Amniotic epithelial cell (primary cell): ENCODE measurements at regions not wholly inside any gene's neighbourhood (a gene's known extent, or its start where the extent isn't known, plus 50 kb on each side); places are given as distances from the start of the nearest gene placed in this dataset.
"Not testable (repeated sequence)": the region's sequence is repeated elsewhere in the genome, so short reads cannot be mapped to it uniquely, and the experiment has no call there.

ENCODE experiments used
- DNase-seq: peaks from one replicate; pipeline ENCODE4 v3.0.0-alpha.2; 2010; ENCODE audit warnings: low read depth

DNA sequence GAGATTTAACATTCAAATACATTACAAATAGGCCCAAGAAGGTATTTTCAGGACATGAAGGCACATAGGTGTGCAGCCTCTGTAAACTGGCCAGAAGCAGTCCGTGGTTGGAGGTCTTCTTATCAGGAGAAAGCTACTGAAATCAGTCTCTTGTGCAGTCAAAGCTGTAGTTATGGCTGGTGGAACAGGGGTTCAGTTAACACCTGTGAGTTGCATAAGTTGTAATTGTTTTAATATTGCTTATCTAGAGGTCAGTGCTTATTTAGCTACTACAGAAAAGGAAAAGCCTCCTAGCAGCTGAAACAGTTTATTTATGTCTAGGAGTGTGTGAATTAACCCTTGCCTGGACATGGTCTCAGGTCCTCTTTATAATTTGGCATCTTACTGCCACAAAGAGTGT is 377.6 kb upstream of the MDGA2 start:
- no peak for DNase-seq

DNA sequence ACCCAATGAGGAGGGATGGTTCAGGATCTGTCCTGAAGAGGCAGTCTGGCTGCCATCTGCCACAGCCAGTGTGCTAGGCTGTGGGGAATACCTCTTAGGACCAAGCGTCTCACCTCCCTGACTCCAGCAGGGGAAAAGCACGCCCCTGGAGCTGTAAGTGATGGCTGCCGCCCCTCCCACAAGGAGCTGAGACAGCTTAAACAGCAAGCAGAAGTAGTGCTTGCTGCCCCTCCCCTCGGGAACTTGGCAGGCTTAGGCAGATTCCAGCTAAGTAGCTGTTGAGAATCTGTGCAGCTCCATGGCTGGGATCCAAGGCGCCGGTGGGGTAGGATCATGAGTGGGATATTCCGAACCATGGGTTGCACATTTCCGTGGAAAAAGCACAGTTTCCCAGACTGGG is 360.4 kb upstream of the MDGA2 start:
- no peak for DNase-seq

DNA sequence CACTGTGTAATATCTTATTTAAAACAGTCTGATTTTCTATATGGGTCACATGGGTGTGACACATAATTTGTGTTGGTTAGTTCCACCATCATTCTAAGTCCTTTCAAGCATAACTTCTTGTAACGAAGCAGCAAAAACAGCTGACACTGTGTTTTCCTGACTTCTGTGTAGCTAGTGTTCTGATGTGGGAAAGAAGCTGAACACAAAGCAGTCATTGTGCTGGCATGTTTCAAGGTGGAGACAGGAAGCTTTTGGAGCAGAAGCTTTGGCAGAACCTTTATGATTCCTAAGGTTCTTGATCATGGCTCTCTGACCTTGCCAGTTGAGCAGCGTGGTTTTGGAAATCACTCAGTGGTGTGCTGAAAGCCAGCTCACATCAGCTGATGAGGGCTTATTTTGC is 351.7 kb upstream of the MDGA2 start:
- DNase-seq: no peak

DNA sequence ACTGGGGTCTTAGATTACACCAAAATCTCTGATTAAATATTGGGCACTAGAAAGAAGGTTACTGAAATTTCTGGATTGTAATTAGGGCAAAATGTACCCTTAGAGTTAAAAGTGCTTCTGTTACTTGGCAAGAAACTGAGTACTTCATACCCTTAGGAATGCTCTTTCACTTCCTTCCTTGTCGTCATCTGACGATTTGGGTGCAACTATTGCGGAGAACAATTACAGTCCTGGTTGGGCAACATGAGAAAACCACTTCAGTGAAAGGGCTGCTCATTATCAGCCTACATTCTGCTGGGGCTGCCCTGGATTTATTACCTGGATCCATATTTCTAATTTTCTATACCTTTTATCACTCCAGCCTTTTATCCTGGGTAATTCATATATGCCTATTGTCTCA is 348.5 kb upstream of the MDGA2 start:
- no peak for DNase-seq

DNA sequence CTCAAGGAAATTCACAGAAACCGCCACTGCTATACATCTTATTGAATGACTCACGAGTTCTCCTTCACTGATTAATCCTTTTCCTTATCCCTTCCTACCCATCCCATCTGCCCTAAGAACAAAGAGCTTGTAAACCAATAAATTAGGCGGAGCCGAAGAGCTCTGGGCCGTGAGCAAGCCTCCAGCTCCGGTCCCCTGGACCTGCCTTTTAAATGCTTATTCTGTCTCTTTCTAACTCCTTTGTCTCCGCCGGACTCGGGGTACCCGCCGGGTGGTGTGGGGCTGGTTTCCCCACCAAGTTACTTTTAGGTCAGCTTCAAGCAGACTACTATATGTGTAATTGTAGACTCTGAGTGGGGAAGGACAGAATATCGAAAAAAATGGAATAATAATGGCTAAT is 336.1 kb upstream of the MDGA2 start:
- not testable (repeated sequence) for DNase-seq

DNA sequence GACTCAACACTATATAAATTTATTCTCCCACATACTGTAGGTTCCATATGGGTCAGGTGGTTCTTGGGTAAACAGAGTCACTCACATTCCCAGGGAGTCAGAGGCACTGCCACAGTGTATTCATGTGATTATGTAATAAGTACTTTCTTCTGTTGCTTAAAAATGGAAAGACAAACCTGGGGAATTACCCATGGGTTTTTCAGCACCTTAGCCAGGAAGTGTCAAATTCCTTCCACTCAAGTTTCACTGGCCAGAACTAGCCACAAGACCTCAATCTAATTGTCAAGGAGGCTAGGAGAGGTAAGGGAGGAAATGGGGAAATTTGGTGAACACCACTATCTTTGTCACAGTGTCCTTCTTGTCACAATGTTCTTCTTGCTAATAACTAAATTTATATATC is 333.2 kb upstream of the MDGA2 start:
- no peak for DNase-seq

DNA sequence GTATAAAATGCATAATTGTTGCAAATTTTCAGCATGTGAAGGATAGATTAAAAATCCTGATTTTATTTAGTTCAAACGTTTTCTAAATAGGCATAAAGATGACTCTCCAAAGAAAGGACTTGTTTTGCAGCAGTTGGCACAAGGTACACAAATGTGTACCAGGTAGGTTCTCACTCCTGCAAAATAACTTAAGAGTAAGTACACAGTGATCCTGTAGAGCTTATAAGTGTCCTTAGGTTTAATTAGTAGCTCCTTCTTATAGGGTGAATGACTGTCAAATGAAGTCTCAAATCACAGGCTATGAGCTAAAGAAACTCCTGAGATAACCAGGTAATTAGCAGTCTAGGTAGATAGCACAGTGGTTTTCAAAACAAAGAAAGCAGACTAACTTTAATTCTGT is 330.6 kb upstream of the MDGA2 start:
- DNase-seq: no peak

DNA sequence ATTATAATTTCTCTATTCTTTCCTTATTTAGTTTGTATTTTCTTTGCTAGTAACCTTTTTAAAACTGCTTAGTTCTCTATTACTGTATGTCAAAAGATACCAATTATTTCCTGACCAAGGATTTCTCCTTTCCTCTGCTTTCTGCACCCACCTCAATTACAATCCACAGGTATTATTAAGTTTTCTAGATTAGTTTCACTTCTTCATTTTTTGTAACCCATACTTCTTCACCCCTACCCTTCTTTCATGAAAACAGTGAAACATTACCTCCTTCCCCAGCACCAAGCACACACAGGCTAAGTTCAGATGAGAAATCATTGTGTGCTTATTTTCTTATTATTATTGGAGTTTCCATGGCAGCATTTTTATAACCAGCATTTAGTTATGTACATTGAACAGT is 318.5 kb upstream of the MDGA2 start:
- no peak for DNase-seq

DNA sequence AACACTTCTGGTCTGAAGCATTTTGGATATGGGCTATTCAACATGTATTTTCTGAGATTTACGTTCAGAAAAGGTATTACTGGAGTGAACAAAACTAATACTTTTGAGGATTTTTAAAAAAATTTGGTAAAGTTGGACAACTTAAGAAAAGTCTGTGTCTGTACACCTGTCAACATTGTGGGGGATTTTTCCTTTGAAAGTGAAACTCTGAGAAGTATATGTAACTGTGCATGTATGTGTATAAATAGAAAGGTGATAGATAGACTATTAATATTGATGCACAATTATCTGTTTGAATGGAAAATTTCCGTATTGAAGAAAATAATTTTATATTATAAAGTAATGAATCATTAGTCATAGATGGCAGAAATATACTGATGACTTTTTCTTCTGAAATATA is 312.8 kb upstream of the MDGA2 start:
- no peak for DNase-seq

DNA sequence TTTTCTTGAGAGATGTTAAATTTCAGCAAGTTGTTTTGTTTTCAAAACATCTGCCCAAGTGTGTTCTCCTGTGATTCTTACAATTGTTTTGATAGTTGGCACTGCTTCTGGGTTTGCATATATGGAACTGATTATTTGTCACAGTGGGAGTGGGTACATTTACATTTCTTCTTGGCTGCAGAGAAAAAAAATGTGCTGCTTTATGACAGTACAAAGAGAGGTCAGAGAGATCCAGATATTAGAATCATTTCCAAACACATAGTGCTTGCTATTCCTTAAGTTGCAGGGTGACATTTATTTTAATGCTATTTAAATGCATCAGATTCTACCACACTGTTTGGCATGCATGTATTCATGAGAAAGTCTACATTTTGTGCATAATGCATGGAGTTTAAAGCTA is 303.5 kb upstream of the MDGA2 start:
- DNase-seq: no peak

DNA sequence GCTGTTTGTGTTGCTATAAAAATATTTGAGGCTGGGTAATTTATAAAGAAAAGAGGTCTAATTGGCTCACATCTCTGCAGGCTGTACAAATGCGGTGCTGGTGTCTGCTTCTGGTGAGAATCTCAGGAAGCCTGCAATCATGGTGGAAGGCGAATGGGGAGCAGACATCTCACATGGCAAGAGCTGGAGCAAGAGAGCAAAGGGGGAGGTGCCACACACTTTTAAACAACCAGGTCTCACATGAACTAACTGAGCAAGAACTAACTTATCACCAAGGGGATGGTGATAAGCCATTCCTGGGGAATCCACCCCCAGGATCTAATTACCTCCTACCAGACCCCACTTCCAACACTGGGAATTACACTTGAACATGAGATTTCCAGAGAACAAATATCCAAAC is 300.7 kb upstream of the MDGA2 start:
- DNase-seq: no peak

DNA sequence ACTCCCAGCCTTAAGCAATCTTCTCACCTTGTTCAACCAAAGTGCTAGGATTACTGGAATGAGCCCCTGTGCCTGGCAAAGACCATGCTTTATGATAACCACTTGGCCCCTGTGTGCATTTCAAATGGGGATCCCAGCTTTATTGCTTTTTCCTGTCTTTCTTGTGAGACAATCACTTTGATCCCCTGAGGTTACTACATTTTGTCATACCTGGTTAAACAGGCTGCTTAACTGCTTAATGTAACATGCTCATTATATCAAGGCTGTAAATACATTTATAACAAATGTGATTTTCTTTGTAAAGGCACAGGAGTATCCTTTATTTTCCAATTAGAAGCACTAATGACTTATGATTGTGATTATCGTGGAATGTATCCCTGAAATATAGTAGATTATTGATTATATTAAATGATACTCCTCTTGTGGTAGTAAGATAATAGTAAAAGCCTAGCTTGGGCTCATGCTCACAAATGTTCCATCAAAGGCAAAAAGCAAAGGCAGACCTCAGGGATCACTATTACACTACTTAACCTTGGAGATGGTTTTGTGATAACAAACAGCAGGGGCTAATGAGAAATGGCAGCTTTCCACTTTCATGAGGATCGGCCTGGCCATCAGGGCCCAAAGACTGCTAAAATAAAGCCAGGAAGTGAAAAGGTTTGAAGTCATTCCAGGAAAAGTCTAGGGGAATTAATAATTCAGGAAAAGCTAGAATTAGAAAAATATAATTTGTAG is 290.8 kb upstream of the MDGA2 start:
- no peak for DNase-seq

DNA sequence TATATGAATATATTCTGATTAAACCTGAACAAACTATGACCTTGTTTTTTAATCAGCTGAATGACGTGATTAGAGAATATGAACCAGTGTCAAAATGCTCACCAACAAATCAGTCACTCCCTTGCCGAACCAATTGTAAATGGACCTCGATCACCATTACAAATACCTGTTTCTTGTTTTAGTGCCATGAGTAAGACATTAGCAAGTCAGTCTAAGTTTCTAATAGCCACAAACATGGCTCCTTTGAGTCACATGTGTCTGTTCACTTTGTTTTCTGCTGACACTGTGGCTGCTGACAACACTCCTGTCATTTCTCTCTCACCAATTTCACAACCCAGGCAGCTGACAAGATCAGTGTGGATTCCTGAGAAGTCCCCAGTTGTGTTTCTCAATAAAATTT is 286.2 kb upstream of the MDGA2 start:
- DNase-seq: no peak

DNA sequence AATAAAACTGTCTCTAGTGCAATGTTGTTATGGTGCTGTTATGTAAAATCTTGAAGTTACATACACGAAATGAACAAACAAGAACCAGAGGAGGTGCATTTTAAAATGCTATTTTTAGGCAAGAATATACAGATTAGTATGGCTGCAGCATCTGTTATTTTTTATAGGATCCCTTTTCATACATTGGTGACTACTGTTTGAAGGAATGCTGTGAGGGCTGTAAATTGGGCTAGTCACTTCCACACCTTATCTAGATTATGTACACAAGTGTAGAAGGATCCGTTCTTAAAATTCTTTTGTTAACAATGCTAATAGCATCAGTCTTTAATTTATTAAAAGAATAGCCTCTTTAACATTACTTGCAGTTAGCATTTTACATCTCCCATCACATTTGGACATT is 284.3 kb upstream of the MDGA2 start:
- no peak for DNase-seq

DNA sequence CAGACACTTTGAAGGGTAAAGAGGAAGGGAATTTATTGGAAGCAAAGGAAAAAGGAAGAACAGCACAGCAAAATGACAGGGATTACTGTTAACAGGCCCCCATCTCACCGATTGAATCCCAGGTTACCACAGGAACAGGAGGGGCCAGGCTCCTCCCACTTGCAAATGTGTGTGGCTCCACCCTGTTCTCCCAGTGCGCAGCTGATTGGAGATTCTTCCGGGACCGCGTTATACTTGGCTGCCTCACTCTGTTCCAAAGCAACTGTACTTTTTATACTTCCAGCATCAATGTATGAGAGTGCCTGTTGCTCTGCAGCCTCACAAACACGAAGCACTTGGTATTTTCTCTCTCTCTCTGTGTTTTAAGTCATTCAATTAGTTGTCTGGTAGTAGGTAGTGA is 273.6 kb upstream of the MDGA2 start:
- DNase-seq: no peak

DNA sequence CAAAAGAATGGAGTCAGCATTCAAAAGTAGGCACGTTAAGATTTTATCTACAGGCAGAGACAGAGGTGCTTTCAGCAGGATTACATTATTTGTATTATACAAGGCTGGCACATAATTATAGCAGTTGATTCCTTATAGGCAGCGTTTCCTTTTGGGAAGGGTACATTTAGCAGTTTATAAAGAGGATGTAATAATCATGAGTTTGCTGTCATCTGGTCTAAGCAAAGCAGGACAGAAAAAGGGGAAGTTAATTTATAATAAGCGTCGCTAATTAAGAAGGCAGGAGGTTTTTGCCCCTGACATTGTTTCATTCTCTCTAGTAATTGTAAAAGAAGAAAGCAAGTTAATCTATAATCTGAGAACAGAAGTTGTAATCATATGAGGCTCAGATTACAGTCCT is 259.9 kb upstream of the MDGA2 start:
- DNase-seq: no peak

DNA sequence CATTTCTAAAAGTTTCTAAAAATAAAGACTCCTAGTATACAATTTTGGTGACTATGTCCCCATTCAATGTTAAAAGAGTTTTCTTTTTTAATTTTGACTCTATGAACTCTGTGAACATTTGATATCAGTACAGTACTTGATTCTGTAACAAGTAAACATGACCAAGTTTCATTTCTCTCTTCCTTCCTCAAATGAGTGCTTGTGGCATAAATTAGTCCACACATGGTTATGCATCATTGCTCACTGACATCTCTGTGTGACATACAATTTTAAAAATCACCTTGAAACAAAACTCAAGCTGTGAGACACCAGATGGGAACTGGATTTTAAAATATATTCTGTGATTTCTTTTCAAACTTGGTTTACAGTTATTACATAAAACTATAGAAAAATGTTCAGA is 253.9 kb upstream of the MDGA2 start:
- DNase-seq: no peak

DNA sequence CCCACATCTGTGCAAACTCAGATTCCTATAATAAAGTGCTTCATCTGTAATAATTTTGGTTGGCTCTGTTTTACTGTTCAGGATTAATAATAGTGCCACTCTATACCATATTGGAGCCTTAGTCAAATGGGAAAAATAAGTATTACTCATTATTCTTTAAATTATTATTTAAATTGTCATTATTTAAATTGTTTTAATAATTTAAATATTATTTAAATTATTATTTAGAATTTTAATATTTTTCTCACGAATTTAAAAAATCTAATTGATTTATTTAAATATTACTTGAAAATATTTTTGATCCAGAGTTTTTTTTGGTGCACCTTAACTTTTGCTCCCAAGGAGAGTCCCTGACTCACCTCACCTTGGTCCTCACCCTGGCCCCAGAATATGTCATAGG is 245.7 kb upstream of the MDGA2 start:
- DNase-seq: no peak

DNA sequence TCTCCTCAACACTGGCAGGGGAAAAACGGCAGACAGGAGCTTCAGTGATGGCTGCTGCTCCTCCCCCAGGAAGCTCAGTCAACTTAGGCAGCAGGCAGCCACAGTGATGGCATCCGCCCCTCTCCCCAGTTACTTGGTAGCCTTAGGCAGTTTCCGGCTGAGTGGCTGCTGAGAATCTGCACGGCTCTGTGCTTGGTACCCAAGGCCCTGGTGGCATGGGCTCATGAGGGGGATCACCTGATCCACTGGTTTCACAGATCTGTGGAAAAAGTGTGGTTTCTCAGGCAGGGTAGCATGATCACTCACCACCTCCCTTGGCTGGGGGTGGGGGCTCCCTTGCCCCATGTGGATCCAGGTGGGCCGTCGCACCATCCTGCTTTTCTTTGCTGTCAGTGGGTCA is 244.6 kb upstream of the MDGA2 start:
- DNase-seq: no peak

DNA sequence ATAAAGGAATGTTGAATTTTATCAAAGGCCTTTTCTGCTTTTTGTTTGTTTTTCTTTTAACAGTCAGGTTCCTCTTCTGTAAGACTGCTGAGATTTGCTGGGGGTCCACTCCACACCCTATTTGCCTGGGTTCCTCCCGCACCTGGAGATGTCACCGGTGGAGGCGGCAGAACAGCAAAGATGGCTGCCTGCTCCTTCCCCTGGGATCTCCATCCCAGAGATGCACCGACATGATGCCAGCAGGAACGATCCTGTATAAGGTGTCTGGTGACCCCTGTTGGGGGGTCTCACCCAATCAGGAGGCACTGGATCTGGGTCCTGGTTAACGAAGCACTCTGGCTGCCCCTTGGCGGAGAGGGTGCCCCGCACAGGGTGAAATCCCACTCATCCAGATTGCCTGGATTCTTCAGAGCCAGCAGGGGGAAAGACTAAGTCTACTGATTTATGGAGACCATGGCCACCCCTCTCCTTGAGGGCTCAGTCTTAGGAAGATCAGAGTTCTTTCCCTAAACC is 244.0 kb upstream of the MDGA2 start:
- no peak for DNase-seq

DNA sequence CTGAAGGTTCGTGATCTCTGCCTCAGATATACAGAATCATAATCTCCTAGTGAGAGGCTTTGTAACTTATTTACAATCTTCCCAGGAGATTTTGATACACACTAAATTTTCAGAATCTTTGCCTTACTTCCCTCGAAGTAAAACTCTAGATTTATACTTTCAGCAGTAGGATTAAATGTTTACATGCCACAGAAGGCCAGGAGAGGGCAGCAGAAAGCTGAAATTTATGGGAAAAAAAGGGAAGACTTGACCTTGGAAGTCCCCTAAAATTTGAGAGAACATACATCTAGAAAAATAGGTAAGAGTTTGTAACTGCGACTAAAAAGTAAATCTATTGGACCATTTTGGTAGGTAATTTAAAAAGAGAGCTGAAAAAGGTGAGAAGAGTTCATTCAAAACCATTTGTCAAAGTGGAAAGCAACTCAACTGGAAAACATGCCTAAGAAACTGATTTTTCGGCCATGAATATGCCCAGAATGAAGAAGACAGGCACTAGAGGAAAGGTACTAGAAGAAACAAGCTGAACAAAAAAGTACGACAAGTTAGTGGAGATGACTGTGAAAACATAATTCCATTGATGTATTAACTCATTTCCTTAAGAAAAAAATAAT is 242.0 kb upstream of the MDGA2 start:
- DNase-seq: peak; percentile 19

DNA sequence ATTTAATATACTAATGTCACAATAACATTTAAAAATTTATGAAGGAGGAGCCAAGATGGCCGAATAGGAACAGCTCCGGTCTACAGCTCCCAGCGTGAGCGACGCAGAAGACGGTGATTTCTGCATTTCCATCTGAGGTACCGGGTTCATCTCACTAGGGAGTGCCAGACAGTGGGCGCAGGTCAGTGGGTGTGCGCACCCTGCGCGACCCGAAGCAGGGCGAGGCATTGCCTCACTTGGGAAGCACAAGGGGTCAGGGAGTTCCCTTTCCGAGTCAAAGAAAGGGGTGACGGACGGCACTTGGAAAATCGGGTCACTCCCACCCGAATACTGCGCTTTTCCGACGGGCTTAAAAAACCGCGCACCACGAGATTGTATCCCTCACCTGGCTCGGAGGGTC is 225.7 kb upstream of the MDGA2 start:
- DNase-seq: not testable (repeated sequence)

DNA sequence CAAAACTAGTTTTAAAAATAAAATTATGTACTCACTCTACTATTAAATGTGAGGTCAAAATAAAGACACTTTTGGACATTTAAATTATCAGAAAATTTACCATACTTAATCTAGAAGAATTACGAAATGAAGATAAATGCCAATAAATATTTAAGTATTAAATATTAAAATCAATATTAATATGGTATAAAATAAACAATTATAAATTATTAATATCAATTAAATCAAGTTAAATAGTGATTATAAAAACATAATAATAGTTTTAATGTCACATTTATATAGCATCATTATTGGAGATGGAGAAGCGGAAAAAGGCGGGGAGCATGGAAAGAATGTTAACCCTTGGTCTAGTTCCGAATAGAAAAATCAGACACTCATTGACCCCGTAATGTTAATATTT is 224.3 kb upstream of the MDGA2 start:
- DNase-seq: no peak

DNA sequence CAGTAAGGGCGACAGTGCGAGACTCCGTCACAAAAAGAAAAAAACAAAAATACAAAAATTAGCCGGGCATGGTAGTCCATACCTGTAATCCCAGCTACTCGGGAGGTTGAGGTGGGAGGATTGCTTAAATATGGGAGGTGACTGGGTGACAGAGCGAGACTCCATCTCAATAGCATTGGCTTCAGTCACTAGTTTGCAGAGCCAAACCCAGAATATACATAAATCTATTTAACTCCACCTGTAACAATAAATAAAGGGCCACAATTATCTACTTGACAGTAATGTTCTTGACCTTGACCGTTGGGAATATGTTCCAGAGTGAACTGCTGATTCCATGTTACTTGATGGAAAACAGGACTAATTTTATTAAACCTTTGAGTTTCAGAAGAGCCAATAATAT is 198.9 kb upstream of the MDGA2 start:
- no peak for DNase-seq
